Glutamatergic neuron (in vitro differentiated cells): ENCODE measurements at regions not wholly inside any gene's neighbourhood (a gene's known extent, or its start where the extent isn't known, plus 50 kb on each side); places are given as distances from the start of the nearest gene placed in this dataset.

Experiments used
- DNase-seq: peaks from one replicate; pipeline ENCODE4 v3.0.0; 2022
- H3K27ac Mint-ChIP-seq: one replicate; pipeline ENCODE4 v1.8.0; 2020; ENCODE audit warnings: mild to moderate bottlenecking, mixed read lengths, inconsistent platforms; ENCODE audit not compliant: unreplicated experiment
- H3K27me3 Mint-ChIP-seq: one replicate; pipeline ENCODE4 v1.8.0; 2020; ENCODE audit warnings: mild to moderate bottlenecking, moderate library complexity, mixed read lengths, inconsistent platforms; ENCODE audit not compliant: unreplicated experiment
- H3K36me3 Mint-ChIP-seq: one replicate; pipeline ENCODE4 v1.8.0; 2020; ENCODE audit warnings: mild to moderate bottlenecking, mixed read lengths, inconsistent platforms; ENCODE audit not compliant: unreplicated experiment
- H3K4me1 Mint-ChIP-seq: one replicate; pipeline ENCODE4 v1.8.0; 2020; ENCODE audit warnings: mild to moderate bottlenecking, low read depth, mixed read lengths, inconsistent platforms; ENCODE audit not compliant: unreplicated experiment
- H3K4me3 Mint-ChIP-seq: one replicate; pipeline ENCODE4 v1.8.0; 2020; ENCODE audit warnings: mild to moderate bottlenecking, mixed read lengths, inconsistent platforms; ENCODE audit not compliant: unreplicated experiment
- H3K9me3 Mint-ChIP-seq: one replicate; pipeline ENCODE4 v1.8.0; 2020; ENCODE audit warnings: mild to moderate bottlenecking, moderate library complexity, mixed read lengths, inconsistent platforms; ENCODE audit not compliant: unreplicated experiment
- TF ChIP-seq, protein P1 (sequence below): fragments of 200-600 bp; sonication (generic); IDR thresholded peaks from one replicate; pipeline ENCODE4 v1.5.0; 2021; ENCODE audit not compliant: partially characterized antibody, unreplicated experiment

DNA sequence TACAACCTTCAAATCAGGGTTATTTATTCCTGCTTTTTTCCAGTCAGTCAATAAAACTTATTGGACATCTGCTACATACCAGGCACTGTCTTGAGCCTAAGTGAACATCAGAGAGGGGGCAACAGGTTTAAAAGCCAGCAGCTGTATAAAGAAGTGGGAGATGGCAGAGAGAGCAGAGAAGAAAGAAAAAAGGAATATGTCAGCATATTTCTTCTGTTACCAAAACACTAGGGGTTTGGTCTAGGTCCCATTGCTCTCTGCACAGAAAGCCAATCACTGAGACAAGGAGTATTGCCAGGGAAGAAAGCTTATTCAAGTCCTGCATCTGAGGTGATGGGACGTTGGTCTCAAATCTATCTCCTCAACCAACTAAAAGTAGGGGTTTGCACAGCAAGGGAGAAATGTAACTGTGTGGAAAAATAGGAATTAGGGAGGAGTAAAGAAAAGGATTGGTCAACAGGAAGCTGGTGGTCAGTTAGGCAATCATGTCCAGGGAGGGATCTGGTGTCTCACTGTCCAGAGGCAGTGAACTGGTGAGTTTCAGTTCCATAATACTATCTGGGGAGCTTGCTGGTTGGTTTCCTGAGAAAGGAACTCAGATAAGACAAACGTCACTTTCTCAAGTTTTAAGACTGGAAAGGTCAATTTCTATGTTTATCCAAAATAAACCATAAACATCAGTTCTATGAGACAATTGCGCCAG is 107.5 kb downstream of the PHLDA1 start:
- no peak for DNase-seq
- peaks cover 21% of the 10 kb centered on the region for H3K36me3 Mint-ChIP-seq
- H3K9me3 Mint-ChIP-seq: peaks cover 6% of the 10 kb centered on the region
- H3K27me3 Mint-ChIP-seq: no peaks in the 10 kb centered on the region
- no peak overlapping the region for H3K4me3 Mint-ChIP-seq
- TF ChIP-seq, protein P1, sequence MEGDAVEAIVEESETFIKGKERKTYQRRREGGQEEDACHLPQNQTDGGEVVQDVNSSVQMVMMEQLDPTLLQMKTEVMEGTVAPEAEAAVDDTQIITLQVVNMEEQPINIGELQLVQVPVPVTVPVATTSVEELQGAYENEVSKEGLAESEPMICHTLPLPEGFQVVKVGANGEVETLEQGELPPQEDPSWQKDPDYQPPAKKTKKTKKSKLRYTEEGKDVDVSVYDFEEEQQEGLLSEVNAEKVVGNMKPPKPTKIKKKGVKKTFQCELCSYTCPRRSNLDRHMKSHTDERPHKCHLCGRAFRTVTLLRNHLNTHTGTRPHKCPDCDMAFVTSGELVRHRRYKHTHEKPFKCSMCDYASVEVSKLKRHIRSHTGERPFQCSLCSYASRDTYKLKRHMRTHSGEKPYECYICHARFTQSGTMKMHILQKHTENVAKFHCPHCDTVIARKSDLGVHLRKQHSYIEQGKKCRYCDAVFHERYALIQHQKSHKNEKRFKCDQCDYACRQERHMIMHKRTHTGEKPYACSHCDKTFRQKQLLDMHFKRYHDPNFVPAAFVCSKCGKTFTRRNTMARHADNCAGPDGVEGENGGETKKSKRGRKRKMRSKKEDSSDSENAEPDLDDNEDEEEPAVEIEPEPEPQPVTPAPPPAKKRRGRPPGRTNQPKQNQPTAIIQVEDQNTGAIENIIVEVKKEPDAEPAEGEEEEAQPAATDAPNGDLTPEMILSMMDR: no peak
- H3K27ac Mint-ChIP-seq: no peak overlapping the region
- H3K4me1 Mint-ChIP-seq: peaks cover 2% of the 10 kb centered on the region

DNA sequence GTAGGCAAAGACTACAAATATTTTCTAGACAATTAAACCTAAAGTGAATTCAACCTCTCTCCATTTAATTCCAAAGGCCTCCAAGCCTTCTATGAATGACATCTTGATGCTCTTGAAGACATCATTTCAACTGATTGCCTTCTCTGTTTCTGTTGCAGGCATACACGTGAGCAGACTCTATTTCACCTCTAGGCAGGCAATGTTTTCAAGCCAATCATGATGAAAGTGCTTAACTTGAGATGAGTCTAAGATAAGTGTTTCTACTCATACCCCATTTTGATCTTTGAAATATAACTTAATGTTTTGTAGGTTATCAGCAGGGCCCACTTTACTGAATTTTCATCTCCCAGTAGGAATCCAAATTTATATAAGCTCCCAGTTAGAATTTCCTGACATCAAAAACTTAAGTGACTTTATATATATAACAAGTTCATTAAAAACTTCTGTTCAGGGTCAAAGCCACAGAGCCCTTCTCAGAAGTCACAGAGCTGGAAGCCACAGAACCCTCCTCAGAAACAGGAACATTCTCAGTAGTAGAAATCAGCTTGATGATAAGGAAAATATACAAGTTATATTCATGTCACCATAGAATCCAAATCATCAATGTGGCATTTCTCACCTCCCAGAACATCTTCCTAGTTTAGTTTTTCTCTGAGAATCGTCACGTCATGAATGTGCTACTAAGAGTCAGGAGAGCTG is 108.5 kb downstream of the PHLDA1 start:
- TF ChIP-seq, protein P1: no peak
- H3K36me3 Mint-ChIP-seq: peaks cover 21% of the 10 kb centered on the region
- H3K9me3 Mint-ChIP-seq: peaks cover 8% of the 10 kb centered on the region
- H3K4me1 Mint-ChIP-seq: no peaks in the 10 kb centered on the region
- no peaks in the 10 kb centered on the region for H3K27me3 Mint-ChIP-seq
- DNase-seq: no peak
- H3K4me3 Mint-ChIP-seq: no peak overlapping the region
- no peak overlapping the region for H3K27ac Mint-ChIP-seq

DNA sequence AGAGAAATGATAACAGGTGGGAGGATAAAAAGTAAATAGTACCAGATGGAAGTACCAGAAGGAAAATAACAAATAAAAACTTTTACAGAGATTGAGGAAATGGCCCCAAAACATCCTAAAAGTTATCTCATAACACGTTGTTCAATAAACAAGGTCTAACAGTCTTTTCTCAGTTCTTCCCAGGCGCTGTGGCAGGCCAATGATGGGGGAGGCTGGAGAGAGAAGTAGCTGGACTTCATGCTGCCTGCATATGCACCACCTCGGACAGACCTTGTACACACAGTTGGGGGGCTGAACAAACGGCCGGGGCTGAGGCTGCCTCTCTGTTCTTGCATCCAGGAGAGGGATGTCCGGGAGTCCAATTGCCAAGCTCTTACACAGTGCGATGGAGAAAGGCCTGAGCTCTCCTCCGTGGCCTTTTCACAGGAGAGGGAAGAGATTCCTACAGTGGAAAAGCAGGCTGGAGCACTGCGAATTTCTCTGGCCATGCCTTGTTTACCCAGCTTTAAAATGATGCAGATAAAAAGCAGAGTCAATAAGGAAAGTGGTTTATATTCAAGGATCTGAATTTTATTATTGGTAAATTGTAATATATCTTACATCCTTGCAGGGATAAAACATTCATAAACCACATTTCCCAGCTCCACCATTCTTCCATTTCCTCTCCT is 109.8 kb downstream of the PHLDA1 start:
- Mint-ChIP-seq H3K27ac (no peak overlapping the region), H3K4me1 (no peaks in the 10 kb centered on the region), H3K27me3 (no peaks in the 10 kb centered on the region), H3K4me3 (no peak overlapping the region), H3K36me3 (peaks cover 21% of the 10 kb centered on the region), H3K9me3 (peaks cover 8% of the 10 kb centered on the region)
- TF ChIP-seq, protein P1: no peak
- DNase-seq: no peak

DNA sequence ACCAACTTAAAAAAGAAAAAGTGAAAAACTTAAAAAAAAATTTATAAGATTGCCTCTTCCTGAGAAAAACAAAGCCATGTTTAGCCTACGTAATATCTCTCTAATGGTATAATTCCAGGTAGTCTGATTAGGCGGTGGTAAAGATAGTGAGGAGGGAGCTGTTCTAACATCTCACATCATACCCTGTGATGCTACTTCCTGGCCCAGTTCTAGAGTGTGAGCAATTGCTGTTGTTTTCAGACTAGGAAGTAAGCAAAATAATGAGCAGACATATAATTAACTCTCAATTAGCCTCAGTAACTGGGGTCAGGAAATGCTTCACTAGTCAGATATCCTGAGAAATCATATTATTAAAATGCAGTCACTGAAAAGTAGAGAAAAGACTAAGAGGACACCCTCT is 113.9 kb downstream of the PHLDA1 start:
- Mint-ChIP-seq H3K36me3 (no peaks in the 10 kb centered on the region), H3K4me3 (no peak overlapping the region), H3K27me3 (no peaks in the 10 kb centered on the region), H3K27ac (no peak overlapping the region), H3K9me3 (peaks cover 3% of the 10 kb centered on the region), H3K4me1 (no peaks in the 10 kb centered on the region)
- TF ChIP-seq, protein P1: no peak
- no peak for DNase-seq

DNA sequence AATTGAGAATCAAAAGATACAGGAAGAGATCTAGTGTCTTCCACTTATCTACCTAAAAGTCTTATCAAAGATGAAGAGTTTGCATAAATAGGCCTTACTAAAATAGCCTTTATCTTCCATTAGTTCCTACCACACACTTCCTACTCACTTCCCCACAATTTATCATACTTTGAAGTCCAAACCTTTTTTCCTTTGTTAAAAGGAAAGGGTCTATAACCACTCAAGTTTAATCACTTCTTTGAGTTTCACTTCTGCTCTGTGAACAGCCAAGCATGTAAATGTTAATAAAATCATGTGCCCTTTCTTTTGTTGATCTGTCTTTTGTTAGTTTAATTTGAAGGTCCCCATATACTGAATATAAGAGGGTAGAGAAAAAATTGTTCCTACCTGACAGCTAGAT is 114.5 kb downstream of the PHLDA1 start:
- no peak overlapping the region for H3K27ac Mint-ChIP-seq
- TF ChIP-seq, protein P1: no peak
- no peaks in the 10 kb centered on the region for H3K27me3 Mint-ChIP-seq
- H3K36me3 Mint-ChIP-seq: no peaks in the 10 kb centered on the region
- H3K4me3 Mint-ChIP-seq: no peak overlapping the region
- H3K4me1 Mint-ChIP-seq: no peaks in the 10 kb centered on the region
- DNase-seq: no peak
- peaks cover 3% of the 10 kb centered on the region for H3K9me3 Mint-ChIP-seq
